G401.6 (cell line): ENCODE measurements at regions not wholly inside any gene's neighbourhood (a gene's known extent, or its start where the extent isn't known, plus 50 kb on each side); places are given as distances from the start of the nearest gene placed in this dataset.
"Not testable (repeated sequence)": the region's sequence is repeated elsewhere in the genome, so short reads cannot be mapped to it uniquely, and the experiment has no call there.

ENCODE experiments used
- FAIRE-seq: peaks from 2 replicates; lab custom pipeline; 2012; peaks lifted over from hg19 to GRCh38; lab: Jason Lieb, UNC

- FAIRE-seq, result no peak
Observed at GRCh38 chr7:156515911-156516790, 124.4 kb upstream of the RNF32 start.

DNA sequence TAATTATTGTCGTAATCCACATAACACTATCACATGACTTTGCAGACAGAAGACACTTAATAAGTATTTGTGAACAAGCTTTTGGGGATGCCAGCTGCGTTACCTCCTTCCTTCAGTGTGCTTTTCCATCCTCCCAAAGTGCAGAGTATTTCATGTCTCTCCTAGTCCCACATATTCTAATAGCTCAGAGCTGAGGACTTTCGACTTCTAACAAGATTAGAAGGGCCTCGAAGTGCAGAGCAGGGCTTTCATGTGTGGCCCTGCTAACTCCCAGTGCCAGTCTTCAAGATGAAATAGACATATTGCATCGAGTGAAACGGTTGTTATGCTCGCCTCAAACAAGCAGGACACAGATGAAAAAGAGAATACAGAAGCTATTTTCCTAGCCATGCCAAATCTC is 125.7 kb upstream of the RNF32 start:
- no peak for FAIRE-seq

- no peak for FAIRE-seq
Observed at GRCh38 chr7:156511426-156511825, 129.1 kb upstream of the RNF32 start.

DNA sequence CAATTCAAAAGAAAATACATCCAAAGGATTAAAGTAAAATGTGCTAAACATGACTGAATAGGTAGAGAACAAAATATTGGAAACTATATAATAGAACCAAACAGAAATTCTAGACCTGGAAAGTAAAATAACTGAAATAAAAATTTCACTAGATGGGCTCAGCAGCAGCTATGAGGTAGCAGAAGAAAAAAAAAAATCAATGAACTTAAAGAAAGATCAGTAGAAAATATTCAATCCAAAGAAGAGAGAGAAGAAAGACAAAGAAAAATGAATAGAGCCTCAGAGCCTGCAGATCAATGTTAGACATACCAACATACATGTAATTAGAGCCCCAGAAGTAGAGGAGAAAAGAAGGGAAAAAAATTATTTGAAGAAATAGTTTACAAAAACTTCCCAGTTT is 129.6 kb upstream of the RNF32 start:
- no peak for FAIRE-seq

- no peak for FAIRE-seq
Observed at GRCh38 chr7:156509216-156509615, 131.4 kb upstream of the RNF32 start.

DNA sequence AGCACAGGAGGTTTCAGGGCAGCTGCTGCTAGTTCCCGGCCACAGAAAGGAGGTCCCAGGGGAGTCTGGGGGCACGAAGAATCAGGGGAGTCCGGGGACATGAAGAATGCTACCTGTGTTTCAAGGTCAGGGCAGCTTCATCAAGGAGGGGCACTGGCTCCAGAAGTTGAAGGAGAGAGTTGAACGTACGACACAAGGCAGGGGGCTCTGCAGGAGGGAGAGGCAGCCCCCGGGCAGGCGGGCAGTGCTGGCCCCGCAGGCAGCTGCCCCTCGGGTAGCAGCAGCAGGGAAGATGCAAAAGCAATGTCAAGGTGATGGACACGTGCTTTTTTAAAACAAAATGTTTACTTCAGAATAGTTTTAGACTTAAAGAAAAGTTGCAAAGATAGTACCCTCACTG is 134.7 kb upstream of the RNF32 start:
- no peak for FAIRE-seq

DNA sequence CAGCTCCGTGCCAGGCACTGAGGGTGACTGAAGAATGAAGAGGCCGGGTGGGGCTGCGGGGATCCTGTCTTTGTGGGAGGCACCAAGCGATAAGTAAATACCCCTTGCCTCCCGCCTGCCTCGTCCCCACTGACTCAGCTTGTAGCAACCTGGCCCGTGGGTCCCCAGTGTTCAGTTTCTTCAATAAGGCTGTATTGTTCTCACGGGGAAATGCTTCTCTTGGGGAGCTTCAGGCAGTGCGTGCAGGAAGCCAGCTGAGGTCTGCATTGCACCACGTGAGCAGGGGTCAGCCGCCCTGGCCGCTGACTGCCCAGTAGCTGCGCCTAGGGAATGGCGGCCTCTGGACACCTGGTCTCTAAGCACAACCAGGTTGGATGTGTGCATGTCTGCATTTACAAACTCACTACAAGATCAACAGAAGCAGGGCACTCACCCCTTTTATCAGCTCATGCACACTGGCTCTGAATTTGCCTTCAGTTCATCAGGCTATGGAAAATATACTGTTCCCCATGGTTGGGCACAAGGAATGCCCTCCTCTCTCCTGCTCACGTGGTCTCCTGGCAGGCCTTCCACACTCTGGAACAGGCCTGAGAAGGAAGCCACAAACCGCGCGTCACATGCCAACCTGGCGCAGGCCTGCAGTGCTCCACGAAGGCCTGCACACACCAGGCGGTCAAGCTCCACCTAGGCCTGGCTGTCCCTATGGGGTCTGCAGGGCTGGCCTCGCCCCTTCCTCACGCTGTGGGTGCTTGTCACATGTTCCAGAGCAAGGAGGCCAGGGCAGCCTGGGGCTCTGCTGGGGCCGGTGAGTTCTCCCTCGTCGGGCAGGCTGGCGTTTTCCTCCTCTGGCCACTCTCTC is 135.7 kb upstream of the RNF32 start:
- no peak for FAIRE-seq

GRCh38 chr7:156504006-156504405 is 136.6 kb upstream of the RNF32 start:
- FAIRE-seq, result no peak

- FAIRE-seq, result no peak
Observed at GRCh38 chr7:156503196-156503595, 137.4 kb upstream of the RNF32 start.

GRCh38 chr7:156501815-156502214 is 138.8 kb upstream of the RNF32 start:
- FAIRE-seq, result not testable (repeated sequence)

- FAIRE-seq, result no peak
Observed at GRCh38 chr7:156499247-156499881, 141.2 kb upstream of the RNF32 start.

DNA sequence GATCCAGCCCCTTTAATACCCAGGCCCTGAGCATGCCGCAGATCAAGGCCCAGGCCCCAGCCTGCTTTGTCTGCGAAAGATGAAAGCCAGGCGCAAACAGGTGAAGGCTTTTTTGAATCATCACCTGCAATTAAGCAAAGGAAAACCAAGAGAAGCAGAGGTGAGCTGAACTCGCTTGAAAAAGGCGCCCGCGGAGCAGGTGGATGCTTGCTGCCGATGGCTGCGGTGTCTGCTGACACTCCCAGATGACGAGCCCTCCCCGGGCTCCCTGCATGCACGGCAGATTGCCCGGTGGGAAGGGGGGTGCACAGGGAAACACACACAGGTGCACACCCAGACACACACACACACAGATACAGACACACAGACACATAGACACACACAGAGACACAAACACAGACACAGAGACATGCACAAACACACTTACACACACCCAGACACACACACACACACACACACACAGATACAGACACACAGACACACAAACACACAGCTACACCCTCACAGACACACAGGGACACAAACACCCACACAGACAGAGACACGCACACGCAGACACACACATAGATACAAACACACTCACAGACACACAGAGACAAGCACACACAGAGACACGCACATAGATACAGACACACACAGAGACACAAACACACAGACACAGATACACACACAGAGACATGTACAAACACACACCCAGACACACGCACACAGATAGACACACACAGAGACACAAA is 142.6 kb upstream of the RNF32 start:
- no peak for FAIRE-seq

DNA sequence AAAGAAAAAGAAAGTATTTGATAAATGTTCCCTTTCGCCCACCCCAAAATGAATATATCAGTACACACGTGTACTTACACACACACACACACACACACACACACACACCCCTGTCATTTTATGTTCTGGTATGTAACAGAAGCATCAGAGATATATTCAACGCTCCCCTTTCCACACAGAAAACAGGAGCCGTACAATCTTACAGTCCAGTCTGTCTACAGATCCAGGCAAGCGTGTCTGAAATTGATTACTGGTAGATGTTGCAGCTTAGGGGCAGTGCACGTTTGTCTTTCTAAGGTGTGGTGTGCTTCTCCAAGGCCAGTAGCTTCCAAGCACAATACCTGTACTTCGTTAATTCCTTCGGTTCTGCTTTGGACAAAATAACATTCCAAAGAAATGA is 143.7 kb upstream of the RNF32 start:
- FAIRE-seq, result no peak

GRCh38 chr7:156496363-156496769 is 144.2 kb upstream of the RNF32 start:
- no peak for FAIRE-seq

GRCh38 chr7:156494960-156495359 is 145.6 kb upstream of the RNF32 start:
- FAIRE-seq, result no peak

- no peak for FAIRE-seq
Observed at GRCh38 chr7:156493942-156494341, 146.6 kb upstream of the RNF32 start.

GRCh38 chr7:156492170-156492569 is 148.4 kb upstream of the RNF32 start:
- no peak for FAIRE-seq

- FAIRE-seq, result no peak
Observed at GRCh38 chr7:156491435-156491834, 149.1 kb upstream of the RNF32 start.

DNA sequence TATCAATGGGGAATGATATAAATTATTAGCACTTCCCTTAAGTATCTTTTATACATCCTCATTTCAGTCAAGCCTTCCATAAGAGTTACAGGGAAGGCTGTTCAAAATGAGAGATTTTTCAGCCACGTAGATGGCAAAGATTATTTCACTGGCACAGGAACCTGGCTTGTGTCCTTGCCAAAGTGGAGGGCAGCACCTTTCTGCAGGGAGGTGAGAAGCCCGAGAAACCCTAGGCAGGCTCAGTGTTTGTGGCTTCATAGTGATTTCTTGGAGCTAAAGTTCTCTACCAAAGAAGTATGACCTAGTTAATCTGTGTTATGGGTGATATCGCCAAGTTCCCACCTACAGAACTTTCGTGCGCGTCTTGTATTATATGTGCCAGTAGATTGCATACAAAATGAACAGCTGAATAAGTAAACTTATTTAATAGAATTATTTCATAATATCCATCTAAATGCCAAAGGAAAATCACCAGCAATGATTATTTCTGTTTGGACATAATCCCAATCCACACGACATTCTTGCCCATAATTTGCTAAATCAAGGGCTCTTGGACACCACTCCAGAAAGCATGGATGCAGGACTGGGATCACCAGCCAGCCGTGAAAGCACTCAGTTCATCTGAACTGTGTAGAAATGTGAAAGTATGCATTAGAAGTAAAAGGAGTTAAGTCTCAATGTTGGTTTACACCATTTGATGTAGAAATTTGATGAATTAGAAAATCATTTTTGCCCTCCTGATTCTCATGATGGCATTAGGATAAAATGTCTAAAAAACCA is 150.4 kb upstream of the RNF32 start:
- no peak for FAIRE-seq

- no peak for FAIRE-seq
Observed at GRCh38 chr7:156487811-156488533, 152.6 kb upstream of the RNF32 start.

GRCh38 chr7:156480671-156481070 is 159.9 kb upstream of the RNF32 start:
- FAIRE-seq, result no peak
